ENCODE measurements at regions not wholly inside any gene's neighbourhood (a gene's known extent, or its start where the extent isn't known, plus 50 kb on each side); places are given as distances from the start of the nearest gene placed in this dataset.

GRCh38 chr11:115706626-115707135 is 202.5 kb upstream of the CADM1 start:
- TF ChIP-seq EZH2 (IDR thresholded peaks at IDR 0.05; ENCODE audit: low read length, missing control alignments) (no peak), CTCF (conservative IDR thresholded peaks at IDR 0.05 in 1 of 2, IDR thresholded peaks at IDR 0.05 in 1 of 2; ENCODE audit: low read depth in 1 of 2, low read length in 2 of 2) (no peak)
